K562 (cell line): ENCODE measurements at regions not wholly inside any gene's neighbourhood (a gene's known extent, or its start where the extent isn't known, plus 50 kb on each side); places are given as distances from the start of the nearest gene placed in this dataset.

Source experiments
- ATAC-seq: fragments of 200-7000 bp; cut with Tn5 transposase; 3 replicates; pipeline ENCODE4 v1.9.1; 2020; ENCODE audit warnings: moderate library complexity
- BruUV-seq: library from RNA; stranded (reverse); fragments of 400-500 nt; replicated peaks from 2 replicates; lab custom pipeline; 2021; lab: Mats Ljungman, UMichigan
- CTCF ChIA-PET: fragments of 300-600 bp; formaldehyde crosslinking; extraction: SDS; loops from one replicate; lab custom pipeline; 2021; ENCODE audit warnings: low intra/inter-chr PET ratio; lab: Yijun Ruan, JAX
- POLR2A ChIA-PET: fragments of 300-600, 350-650 bp; sonication (Branson Sonifier 250); formaldehyde crosslinking; extraction: SDS; loops from one replicate; lab custom pipeline; 2021; ENCODE audit warnings: antibody characterized with exemption, inconsistent platforms; lab: Yijun Ruan, JAX
- DNase-seq, 4 experiments: peaks; one replicate each; pipeline versions ENCODE4 v3.0.0 to v3.0.0-alpha.2; 2011 to 2018; ENCODE audit warnings: low spot score in 3 of 4, mixed read lengths in 3 of 4; ENCODE audit errors: extremely low read depth in 1 of 4
- FAIRE-seq: peaks from 2 replicates; lab custom pipeline; 2011; peaks lifted over from hg19 to GRCh38; lab: Jason Lieb, UNC
- H2AFZ ChIP-seq: 2 replicates; pipeline ENCODE4 v1.6.0; 2011; ENCODE audit warnings: low read depth, low read length, control low read depth, inconsistent platforms
- H3K27ac ChIP-seq: fragments of 200-600 bp; 3 replicates; pipeline ENCODE4 v1.8.0; 2011; ENCODE audit warnings: low read depth, mild to moderate bottlenecking, control low read depth, inconsistent platforms, low read length, moderate library complexity, mixed read lengths; ENCODE audit errors: extremely low read depth
- H3K27me3 ChIP-seq, 2 experiments: fragments of 300-600 bp in 1 of 2; 2 replicates in 1 of 2; 3 replicates in 1 of 2; pipeline versions ENCODE4 v1.6.0 to v1.8.0; 2011; ENCODE audit warnings: inconsistent platforms in 2 of 2, low read length in 2 of 2, mild to moderate bottlenecking in 1 of 2, mixed read lengths in 1 of 2, moderate library complexity in 1 of 2; ENCODE audit not compliant: control insufficient read depth in 2 of 2, insufficient read depth in 2 of 2
- H3K36me3 ChIP-seq: fragments of 300-600 bp; 3 replicates; pipeline ENCODE4 v1.8.0; 2011; ENCODE audit warnings: mild to moderate bottlenecking, low read length, inconsistent platforms; ENCODE audit not compliant: control insufficient read depth, insufficient read depth
- H3K4me1 ChIP-seq, 2 experiments: fragments of 200-600 bp in 1 of 2; replicated peaks in 1 of 2; 2 replicates in 1 of 2; 3 replicates in 1 of 2; pipeline versions ENCODE4 v1.5.1 to v1.8.0; 2011; ENCODE audit warnings: inconsistent platforms in 2 of 2, low read length in 2 of 2, mild to moderate bottlenecking in 1 of 2, mixed read lengths in 1 of 2, moderate library complexity in 1 of 2; ENCODE audit not compliant: control insufficient read depth in 2 of 2, insufficient read depth in 2 of 2
- H3K4me2 ChIP-seq: 2 replicates; pipeline ENCODE4 v1.6.1; 2011; ENCODE audit warnings: low read length, control low read depth, inconsistent platforms, mixed read lengths; ENCODE audit not compliant: insufficient read depth
- H3K4me3 ChIP-seq: fragments of 200-600 bp; sonication (generic), shearing (Covaris generic); 2 replicates; pipeline ENCODE4 v1.5.1; 2016; ENCODE audit warnings: control low read depth, inconsistent platforms
- H3K79me2 ChIP-seq: fragments of 200-600 bp; 3 replicates; pipeline ENCODE4 v1.8.0; 2011; ENCODE audit warnings: low read length, inconsistent platforms; ENCODE audit not compliant: control insufficient read depth, insufficient read depth
- H3K9ac ChIP-seq, 2 experiments: 2 replicates each; pipeline versions ENCODE4 v1.6.0 to v1.6.1; 2011; ENCODE audit warnings: low read depth in 2 of 2, low read length in 2 of 2, control low read depth in 1 of 2, inconsistent platforms in 1 of 2, mild to moderate bottlenecking in 1 of 2, mixed read lengths in 1 of 2; ENCODE audit not compliant: insufficient read depth in 1 of 2
- H3K9me1 ChIP-seq: one replicate; pipeline ENCODE4 v1.6.0; 2011; ENCODE audit warnings: inconsistent platforms, mild to moderate bottlenecking, low read length, moderate library complexity; ENCODE audit not compliant: control insufficient read depth, insufficient read depth
- H3K9me3 ChIP-seq: replicated peaks from 2 replicates; pipeline ENCODE4 v1.5.1; 2011; ENCODE audit warnings: low read depth, low read length, inconsistent platforms; ENCODE audit not compliant: control insufficient read depth, insufficient read depth
- H4K20me1 ChIP-seq: replicated peaks from 2 replicates; pipeline ENCODE4 v1.6.1; 2011; ENCODE audit warnings: low read length, inconsistent platforms, mixed read lengths; ENCODE audit not compliant: control insufficient read depth, insufficient read depth
- BCL6 ChIP-seq: fragments of 250-450 bp; sonication (Bioruptor Pico); IDR thresholded peaks from 2 replicates; pipeline ENCODE4 v1.4.0; 2020
- BCLAF1 ChIP-seq, 2 experiments: fragments of 450-650 bp in 1 of 2; IDR thresholded peaks; 2 replicates each; pipeline ENCODE4 v1.6.1; 2011 to 2017; ENCODE audit warnings: low read depth in 2 of 2, antibody characterized with exemption in 1 of 2, borderline replicate concordance in 1 of 2, low read length in 1 of 2, mild to moderate bottlenecking in 1 of 2, mixed read lengths in 1 of 2; ENCODE audit not compliant: control insufficient read depth in 1 of 2
- CBX2 ChIP-seq: fragments of 200-600 bp; sonication (generic); IDR thresholded peaks from one replicate; pipeline ENCODE4 v1.6.1; 2012; ENCODE audit warnings: mild to moderate bottlenecking, low read length, inconsistent platforms; ENCODE audit not compliant: insufficient read depth, poor library complexity, severe bottlenecking
- DACH1 ChIP-seq: fragments of 450-650 bp; IDR thresholded peaks from 2 replicates; pipeline ENCODE4 v1.6.1; 2018; ENCODE audit not compliant: partially characterized antibody
- EGR1 ChIP-seq: fragments of 450-650 bp; conservative IDR thresholded peaks from 2 replicates; pipeline ENCODE4 v1.6.1; 2017; ENCODE audit warnings: mild to moderate bottlenecking
- FIP1L1 ChIP-seq: fragments of 200-400 bp; formaldehyde crosslinking; IDR thresholded peaks from 2 replicates; pipeline ENCODE4 v1.6.1; 2018; ENCODE audit warnings: mild to moderate bottlenecking, low read depth, low read length; ENCODE audit not compliant: poor library complexity, severe bottlenecking
- GATAD2A ChIP-seq: fragments of 450-650 bp; IDR thresholded peaks from 2 replicates; pipeline ENCODE4 v1.6.1; 2017
- GTF2E2 ChIP-seq: fragments of 200-800 bp; sonication (Bioruptor generic); IDR thresholded peaks from 2 replicates; pipeline ENCODE4 v1.6.1; 2016; ENCODE audit warnings: missing genetic modification characterization, missing compliant biosample characterization
- KHSRP ChIP-seq: fragments of 450-650 bp; IDR thresholded peaks from 2 replicates; pipeline ENCODE4 v1.6.1; 2017
- POU5F1 ChIP-seq: fragments of 150-350 bp; IDR thresholded peaks from 2 replicates; pipeline ENCODE4 v1.6.1; 2014; ENCODE audit warnings: borderline replicate concordance, low read length, low read depth, mild to moderate bottlenecking; ENCODE audit not compliant: partially characterized antibody
- ZNF217 ChIP-seq: sonication (generic); formaldehyde crosslinking; IDR thresholded peaks from 2 replicates; pipeline ENCODE4 v1.8.0; 2022; ENCODE audit warnings: mild to moderate bottlenecking, missing genetic modification reagents
- ZNF316 ChIP-seq: fragments of 450-650 bp; IDR thresholded peaks from 2 replicates; pipeline ENCODE4 v1.6.1; 2016
- ZSCAN29 ChIP-seq: fragments of 450-650 bp; IDR thresholded peaks from 2 replicates; pipeline ENCODE4 v1.6.1; 2017
- ZSCAN32 ChIP-seq: fragments of 450-650 bp; formaldehyde crosslinking; IDR thresholded peaks from 2 replicates; pipeline ENCODE4 v1.4.0; 2020; ENCODE audit warnings: mild to moderate bottlenecking, moderate library complexity
- WGBS: fragments of 100-300 bp; shearing (Covaris generic); methylation state at CpG from one replicate; pipeline ENCODE4 v1.1.6; 2016; ENCODE audit warnings: low coverage, mixed read lengths; ENCODE audit not compliant: insufficient coverage; ENCODE audit errors: missing lambda C conversion rate; 5-methylcytosine and 5-hydroxymethylcytosine counted together
- in situ Hi-C: fragments of 300-500 bp; cut with MboI; formaldehyde crosslinking; loops from 4 replicates; pipeline ENCODE4 v1.15.0; 2018; ENCODE audit warnings: inconsistent platforms, mixed read lengths
- intact Hi-C: fragments of 100-400 bp; cut with micrococcal nuclease; formaldehyde crosslinking; loops from 2 replicates; pipeline ENCODE4 v1.14.2; 2022

- no TSS peak for BruUV-seq
- no peaks in the 10 kb centered on the region for H4K20me1 ChIP-seq
- peaks cover 0 to 4% of the 10 kb centered on the region in 2 experiments; a peak in 2 of 5 replicates for H3K4me1 ChIP-seq
- in situ Hi-C loops, result no loop called here
- CTCF ChIA-PET, result no interaction called here
- H3K79me2 ChIP-seq, result no peaks in the 10 kb centered on the region
- FAIRE-seq, result no peak
- intact Hi-C loops, result no loop called here
- H3K9ac ChIP-seq, result no peak overlapping the region
- no peak for ATAC-seq
- POLR2A ChIA-PET, result interaction anchor here (0.5 to 0.9 kb wide), 2 partner anchors 30 to 148 kb away, joined by 3 read pairs; no protein-coding TSS in a partner anchor
- no peaks in the 10 kb centered on the region for H3K36me3 ChIP-seq
- no peak overlapping the region for H3K4me3 ChIP-seq
- TF ChIP-seq ZNF217, result no peak
- no peak for TF ChIP-seq ZNF316
- TF ChIP-seq POU5F1, result no peak
- no peak for TF ChIP-seq ZSCAN29
- TF ChIP-seq CBX2, result no peak
- no peak for TF ChIP-seq FIP1L1
- TF ChIP-seq GTF2E2, result no peak
- no peak for TF ChIP-seq EGR1
- TF ChIP-seq BCLAF1 (IDR thresholded peaks at IDR 0.05; ENCODE audit: borderline replicate concordance in 1 of 2, control insufficient read depth in 1 of 2, low read depth in 2 of 2, low read length in 1 of 2), result no peak
- no peak for TF ChIP-seq BCL6 (CRISPR knock-in tag)
- TF ChIP-seq DACH1, result no peak
- TF ChIP-seq KHSRP, result no peak
- no peak for TF ChIP-seq GATAD2A
- TF ChIP-seq ZSCAN32, result no peak
- H2AFZ ChIP-seq, result no peak overlapping the region
- 94% methylated on average over 7 of the region's 7 CpGs for WGBS
- no peak overlapping the region for H3K27ac ChIP-seq
- H3K27me3 ChIP-seq, result no peaks in the 10 kb centered on the region
- no peaks in the 10 kb centered on the region for H3K9me1 ChIP-seq
- H3K4me2 ChIP-seq, result no peak overlapping the region
- DNase-seq, result no peak
- H3K9me3 ChIP-seq, result no peaks in the 10 kb centered on the region
Observed at GRCh38 chr16:10332775-10333174, 53.1 kb upstream of the ATF7IP2 start.
